GM18519 (cell line): ENCODE measurements at regions not wholly inside any gene's neighbourhood (a gene's known extent, or its start where the extent isn't known, plus 50 kb on each side); places are given as distances from the start of the nearest gene placed in this dataset.

ENCODE experiments used
- ATAC-seq: cut with Tn5 transposase; IDR thresholded peaks from one replicate; pipeline ENCODE4 v1.9.1; 2021; ENCODE audit warnings: mild to moderate bottlenecking, moderate library complexity; ENCODE audit not compliant: unreplicated experiment, low FRiP score

GRCh38 chr5:68406767-68407241, 191.2 kb downstream of the PIK3R1 start:
- no peak for ATAC-seq

GRCh38 chr5:68407311-68408239, 192.0 kb downstream of the PIK3R1 start:
- no peak for ATAC-seq

- no peak for ATAC-seq
These were observed 192.9 kb downstream of the PIK3R1 start for GRCh38 chr5:68408345-68408871.

- no peak for ATAC-seq
These were observed 193.7 kb downstream of the PIK3R1 start for GRCh38 chr5:68409259-68409658.

DNA sequence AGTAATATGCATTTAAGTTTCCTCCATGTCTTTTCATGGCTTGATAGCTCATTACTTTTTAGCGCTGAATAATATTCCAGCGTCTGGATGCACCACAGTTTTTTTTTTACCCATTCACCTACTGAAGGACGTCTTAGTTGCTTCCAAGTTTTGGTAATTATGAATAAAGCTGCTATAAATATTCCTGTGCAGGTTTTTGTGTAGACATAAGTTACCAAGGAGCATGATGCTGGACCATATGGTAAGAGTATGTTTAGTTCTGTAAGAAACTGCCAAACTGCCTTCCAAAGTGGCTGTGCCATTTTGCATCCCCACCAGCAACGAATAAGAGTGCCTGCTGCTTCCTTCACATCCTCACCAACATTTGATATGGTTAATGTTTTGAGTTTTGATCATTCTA, 195.6 kb downstream of the PIK3R1 start:
- no peak for ATAC-seq

- ATAC-seq, result no peak
These were observed 199.9 kb downstream of the PIK3R1 start for GRCh38 chr5:68415177-68416085.

DNA sequence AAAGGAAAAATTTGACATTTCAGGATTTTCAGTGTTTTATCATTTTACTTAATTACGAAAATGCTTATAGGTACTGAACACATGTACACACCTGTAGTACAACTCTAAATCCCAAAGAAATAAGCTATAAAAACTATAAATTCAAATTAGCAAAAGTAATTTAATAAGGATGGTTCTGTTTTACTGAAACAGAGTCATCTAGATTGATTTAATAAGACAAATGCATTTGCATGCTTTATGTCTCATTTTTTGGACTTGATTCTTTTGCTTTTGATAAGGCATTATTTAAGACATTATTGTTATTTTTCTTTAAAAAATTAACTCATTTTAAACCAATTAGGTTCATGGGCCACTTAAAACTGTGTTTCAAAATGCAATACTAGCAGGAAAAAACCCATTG, 201.2 kb downstream of the PIK3R1 start:
- ATAC-seq, result no peak

DNA sequence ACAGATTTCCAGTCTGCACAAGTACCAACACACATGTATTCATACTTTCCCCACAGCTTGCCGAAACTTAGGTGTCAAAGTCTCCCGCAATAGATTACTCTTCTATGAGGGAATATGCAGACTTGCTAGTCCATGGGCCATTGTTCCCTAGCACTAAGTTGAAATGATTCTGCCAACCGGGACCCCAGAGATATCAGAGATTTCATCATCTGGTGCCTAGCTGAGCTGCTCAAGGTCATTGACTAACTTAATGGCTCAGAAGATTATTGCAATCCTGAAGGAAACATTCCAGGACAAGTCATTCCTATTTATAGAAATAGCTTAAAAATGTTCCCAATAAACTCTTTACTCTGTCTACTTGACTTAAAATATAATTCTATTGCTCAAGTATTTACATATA, 202.6 kb downstream of the PIK3R1 start:
- ATAC-seq, result no peak

DNA sequence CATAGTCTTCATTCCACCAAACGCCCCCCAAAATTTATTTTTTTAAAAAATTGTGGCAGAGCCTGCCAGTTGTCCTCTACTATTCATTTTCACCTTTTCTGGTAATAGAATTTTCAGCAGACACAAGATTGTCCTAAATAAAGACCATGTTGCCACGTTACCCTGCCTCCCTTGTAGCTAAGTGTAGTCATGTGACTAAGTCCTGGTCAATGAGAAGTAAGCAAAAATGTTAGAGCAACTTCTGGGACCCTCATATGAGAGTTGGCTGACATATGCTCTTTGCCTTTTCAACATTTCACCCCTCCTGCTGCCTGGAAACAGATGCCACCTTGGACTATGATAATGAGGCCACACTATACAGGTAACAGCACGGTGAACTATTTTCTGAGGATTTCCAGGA, 203.1 kb downstream of the PIK3R1 start:
- ATAC-seq, result no peak

DNA sequence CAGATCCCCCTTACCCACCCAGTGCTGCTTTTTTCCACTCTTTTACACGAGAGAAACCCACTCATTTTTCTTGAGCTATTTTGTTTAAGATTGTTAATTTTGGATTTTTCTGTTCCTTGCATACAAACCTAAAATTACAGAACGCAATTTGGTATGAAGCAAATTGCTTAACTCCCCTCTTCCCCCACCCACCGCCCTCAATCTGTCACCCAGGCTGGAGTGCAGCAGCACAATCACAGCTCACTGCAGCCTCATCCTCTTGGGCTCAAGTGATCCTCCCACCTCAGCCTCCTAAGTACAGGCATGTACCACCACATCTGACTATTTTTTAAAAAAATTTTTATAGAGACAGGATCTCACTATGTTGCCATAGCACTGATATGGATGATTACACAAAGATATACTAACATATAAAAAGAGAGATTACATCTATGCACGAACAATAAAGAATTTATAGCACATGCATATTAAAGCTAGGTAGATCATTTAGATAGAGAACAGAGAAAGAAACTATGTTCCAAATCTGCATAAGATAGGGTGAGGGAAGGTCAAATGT, 203.6 kb downstream of the PIK3R1 start:
- ATAC-seq, result no peak

- no peak for ATAC-seq
These were observed 204.3 kb downstream of the PIK3R1 start for GRCh38 chr5:68419637-68420452.

GRCh38 chr5:68420476-68421344, 205.2 kb downstream of the PIK3R1 start:
- ATAC-seq, result no peak

DNA sequence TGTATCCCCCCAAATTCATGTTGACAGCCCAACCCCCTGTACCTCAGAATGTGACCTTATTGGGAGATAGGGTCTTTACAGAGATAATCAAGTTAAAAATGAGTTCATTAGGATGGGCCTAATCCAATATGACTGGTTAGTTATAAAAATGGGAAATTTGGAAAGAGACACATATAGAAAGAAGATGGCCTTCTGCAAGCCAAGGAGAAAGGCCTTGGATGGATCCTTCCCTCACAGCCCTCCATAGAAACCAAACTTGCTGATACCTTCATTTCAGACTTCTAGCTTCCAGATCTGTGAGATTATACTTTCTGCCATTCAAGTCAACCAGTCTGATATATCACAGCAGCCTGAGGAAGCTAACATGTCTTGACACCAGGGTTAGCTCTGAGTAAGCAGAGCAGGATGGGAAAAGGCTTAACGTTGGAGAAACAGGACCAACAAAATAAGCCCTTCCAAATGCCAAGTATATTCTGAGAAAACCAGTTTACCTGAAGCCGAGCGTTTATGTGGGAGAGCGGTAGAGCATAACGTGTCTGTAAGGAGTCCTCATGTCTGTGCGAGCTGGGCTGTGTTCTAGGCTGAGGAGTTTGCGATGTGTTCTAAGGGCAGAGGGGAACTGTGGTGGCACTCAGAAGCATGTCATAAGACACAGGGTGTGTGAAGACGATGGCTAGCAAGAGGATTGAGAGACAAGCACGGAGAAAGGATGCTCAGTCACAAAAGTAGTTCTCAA, 206.1 kb downstream of the PIK3R1 start:
- ATAC-seq, result no peak

DNA sequence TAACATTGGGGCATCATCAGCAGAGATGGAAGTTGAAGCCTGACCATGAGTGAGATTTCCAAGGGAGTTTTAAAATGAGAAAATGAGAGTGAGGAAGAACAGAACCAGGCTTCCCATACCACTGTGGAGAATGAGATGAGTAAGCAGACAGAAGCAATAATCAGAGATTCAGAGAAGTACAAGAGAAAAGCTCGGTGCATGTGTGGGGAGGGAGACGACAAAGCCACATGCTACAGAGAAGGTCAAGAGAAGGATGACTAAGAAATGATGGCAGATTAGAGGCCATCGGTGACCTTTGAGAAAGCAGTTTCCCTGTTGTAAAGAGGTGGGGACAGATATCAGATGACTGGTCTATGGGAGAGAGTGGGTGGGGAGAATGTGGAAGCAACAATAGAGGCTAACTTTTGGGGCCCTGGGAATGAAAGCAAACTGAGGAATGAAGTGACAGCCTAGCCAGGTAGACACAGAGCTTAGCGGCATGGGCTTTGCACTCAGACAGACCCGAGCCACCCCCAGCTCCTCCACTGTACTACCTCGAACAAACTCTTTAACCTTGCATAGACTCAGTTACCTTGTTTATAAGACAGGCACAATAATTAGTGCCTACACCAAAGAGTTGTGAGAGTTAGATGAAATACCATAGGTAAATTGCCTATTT, 207.7 kb downstream of the PIK3R1 start:
- ATAC-seq, result no peak

GRCh38 chr5:68424799-68425537, 209.4 kb downstream of the PIK3R1 start:
- peak; percentile 84 for ATAC-seq

DNA sequence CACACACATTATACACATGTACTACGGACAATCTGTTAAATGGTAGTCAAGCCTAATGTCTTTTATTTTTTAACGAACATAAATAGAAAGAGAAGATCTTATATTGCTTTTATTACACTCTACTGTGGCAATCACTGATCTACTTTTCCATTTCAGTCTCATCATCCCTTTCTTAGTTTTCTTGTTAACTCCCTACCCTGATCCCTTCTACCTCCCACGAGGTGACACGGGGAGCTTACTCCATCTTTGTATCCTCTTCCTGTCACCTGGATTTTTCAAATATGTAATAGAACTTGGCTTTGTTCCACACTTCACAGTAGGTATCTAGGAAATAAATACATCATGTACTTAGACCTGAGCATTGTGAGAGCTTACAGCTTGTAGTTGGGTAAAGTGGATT, 211.0 kb downstream of the PIK3R1 start:
- ATAC-seq, result no peak

DNA sequence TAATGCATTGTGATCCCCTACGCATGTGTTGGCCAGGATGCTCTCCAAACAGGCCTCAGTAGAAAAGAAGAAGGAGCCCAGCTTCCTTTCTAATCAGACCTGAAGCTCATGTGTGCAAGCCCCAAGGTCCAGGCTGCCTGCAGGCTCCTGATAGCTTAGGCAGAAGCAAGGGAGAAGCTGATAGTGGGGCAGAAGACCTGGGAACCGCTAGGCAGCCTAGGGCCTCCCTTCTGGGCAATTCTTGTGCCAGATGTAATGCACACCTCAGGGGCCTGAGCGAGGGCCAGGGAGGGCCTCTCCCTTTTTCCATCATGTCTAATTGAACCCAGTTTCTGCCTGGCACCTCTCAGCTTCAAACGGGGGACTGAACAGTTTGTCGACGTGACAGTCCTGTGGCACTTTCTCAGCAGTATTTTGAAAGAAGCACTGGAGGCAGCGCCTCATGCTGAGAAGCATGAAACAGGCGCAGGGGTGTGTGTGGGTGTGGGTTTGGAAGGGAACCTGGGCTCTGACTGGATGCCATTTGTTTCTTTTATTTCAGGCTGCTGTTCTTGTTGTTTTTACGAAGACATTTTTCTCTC, 212.8 kb downstream of the PIK3R1 start:
- ATAC-seq, result no peak
